NCI-H1930 (cell line): ENCODE measurements at regions not wholly inside any gene's neighbourhood (a gene's known extent, or its start where the extent isn't known, plus 50 kb on each side); places are given as distances from the start of the nearest gene placed in this dataset.

Experiments used
- DNase-seq, 2 experiments: peaks; one replicate each; lab custom pipeline; 2025; lab: John Stamatoyannopoulos, UW

- DNase-seq = no peak
These were observed 537.5 kb downstream of the BCOR start for GRCh38 chrX:39560271-39560670.

GRCh38 chrX:39563178-39563577, 534.6 kb downstream of the BCOR start:
- DNase-seq = no peak

GRCh38 chrX:39564751-39565150, 533.0 kb downstream of the BCOR start:
- no peak for DNase-seq

GRCh38 chrX:39574178-39574577, 523.6 kb downstream of the BCOR start:
- DNase-seq = no peak

- no peak for DNase-seq
These were observed 521.5 kb downstream of the BCOR start for GRCh38 chrX:39576041-39576872.

- DNase-seq = no peak
These were observed 520.4 kb downstream of the BCOR start for GRCh38 chrX:39577206-39577984.

- DNase-seq = no peak
These were observed 519.5 kb downstream of the BCOR start for GRCh38 chrX:39577985-39578869.

GRCh38 chrX:39580043-39580442, 517.7 kb downstream of the BCOR start:
- no peak for DNase-seq

- DNase-seq = no peak
These were observed 516.3 kb downstream of the BCOR start for GRCh38 chrX:39581411-39581810.

GRCh38 chrX:39582091-39582490, 515.7 kb downstream of the BCOR start:
- DNase-seq = no peak

GRCh38 chrX:39582976-39583375, 514.8 kb downstream of the BCOR start:
- DNase-seq = no peak

GRCh38 chrX:39585808-39586207, 511.9 kb downstream of the BCOR start:
- DNase-seq = no peak

- DNase-seq = no peak
These were observed 511.4 kb downstream of the BCOR start for GRCh38 chrX:39586359-39586758.

- DNase-seq = no peak
These were observed 506.7 kb downstream of the BCOR start for GRCh38 chrX:39591099-39591498.

- DNase-seq = no peak
These were observed 505.0 kb downstream of the BCOR start for GRCh38 chrX:39592776-39593175.

GRCh38 chrX:39595977-39596376, 501.8 kb downstream of the BCOR start:
- DNase-seq = no peak

- DNase-seq = no peak
These were observed 501.3 kb downstream of the BCOR start for GRCh38 chrX:39596437-39596836.

- DNase-seq = peak in 1 of 2 experiments; percentile 32
These were observed 498.4 kb downstream of the BCOR start for GRCh38 chrX:39599339-39599738.

- DNase-seq = no peak
These were observed 497.5 kb downstream of the BCOR start for GRCh38 chrX:39600222-39600621.

GRCh38 chrX:39601231-39602177, 496.3 kb downstream of the BCOR start:
- DNase-seq = no peak

GRCh38 chrX:39602195-39602594, 495.6 kb downstream of the BCOR start:
- DNase-seq = no peak
